ENCODE measurements at regions not wholly inside any gene's neighbourhood (a gene's known extent, or its start where the extent isn't known, plus 50 kb on each side); places are given as distances from the start of the nearest gene placed in this dataset.

- no peak for TF ChIP-seq CTCF (IDR thresholded peaks at IDR 0.05)
- no peak for TF ChIP-seq POLR2A (IDR thresholded peaks at IDR 0.05)
These were observed 1403.4 kb upstream of the C9orf72 start for GRCh38 chr9:28976684-28977083.

All from ovary (tissue), 3 donors.